WI38 (cell line): ENCODE measurements at regions not wholly inside any gene's neighbourhood (a gene's known extent, or its start where the extent isn't known, plus 50 kb on each side); places are given as distances from the start of the nearest gene placed in this dataset.

ENCODE experiments used
- H3K4me3 ChIP-seq: 2 replicates; pipeline ENCODE4 v1.5.1; 2011; ENCODE audit warnings: low read depth, mild to moderate bottlenecking, control low read depth, low read length
- CTCF ChIP-seq: IDR thresholded peaks from 2 replicates; pipeline ENCODE4 v1.5.1; 2012; ENCODE audit warnings: low read depth, mild to moderate bottlenecking, control low read depth, low read length

GRCh38 chr1:114298008-114298407 is 144.3 kb upstream of the SYT6 start:
- no peak for TF ChIP-seq CTCF
- no peak overlapping the region for H3K4me3 ChIP-seq

GRCh38 chr1:114296413-114296812 is 142.7 kb upstream of the SYT6 start:
- TF ChIP-seq CTCF: no peak

GRCh38 chr1:114295321-114295720 is 141.7 kb upstream of the SYT6 start:
- TF ChIP-seq CTCF: no peak
- no peak overlapping the region for H3K4me3 ChIP-seq

More at GRCh38 chr1:114296413-114296812, 142.7 kb upstream of the SYT6 start:
- no peak overlapping the region for H3K4me3 ChIP-seq

- H3K4me3 ChIP-seq: no peak overlapping the region
- no peak for TF ChIP-seq CTCF
Observed at GRCh38 chr1:114292835-114293234, 139.2 kb upstream of the SYT6 start.

GRCh38 chr1:114292194-114292593 is 138.5 kb upstream of the SYT6 start:
- no peak overlapping the region for H3K4me3 ChIP-seq
- no peak for TF ChIP-seq CTCF

- TF ChIP-seq CTCF: no peak
Observed at GRCh38 chr1:114290776-114291175, 137.1 kb upstream of the SYT6 start.

GRCh38 chr1:114290341-114290740 is 136.7 kb upstream of the SYT6 start:
- no peak for TF ChIP-seq CTCF

More at GRCh38 chr1:114290776-114291175, 137.1 kb upstream of the SYT6 start:
- no peak overlapping the region for H3K4me3 ChIP-seq

More at GRCh38 chr1:114290341-114290740, 136.7 kb upstream of the SYT6 start:
- H3K4me3 ChIP-seq: no peak overlapping the region
